Liver (tissue), 7 donors: ENCODE measurements at regions not wholly inside any gene's neighbourhood (a gene's known extent, or its start where the extent isn't known, plus 50 kb on each side); places are given as distances from the start of the nearest gene placed in this dataset.

ENCODE experiments used
- DNase-seq: peaks from one replicate; pipeline ENCODE4 v3.0.0-alpha.2; 2017; ENCODE audit warnings: low spot score
- H3K27ac ChIP-seq, 2 donors: one replicate each; pipeline ENCODE4 v1.7.0; 2013; ENCODE audit warnings: inconsistent platforms in 2 of 2, low read length in 2 of 2, control low read depth in 1 of 2, low read depth in 1 of 2, mild to moderate bottlenecking in 1 of 2
- H3K27me3 ChIP-seq, 4 donors: one replicate each; pipeline versions ENCODE4 v1.6.1 to v1.7.0; 2013; ENCODE audit warnings: low read length in 3 of 4, inconsistent platforms in 1 of 4, mild to moderate bottlenecking in 1 of 4, moderate library complexity in 1 of 4; ENCODE audit not compliant: control insufficient read depth in 4 of 4, insufficient read depth in 4 of 4
- H3K36me3 ChIP-seq, 4 donors: one replicate each; pipeline versions ENCODE4 v1.6.1 to v1.7.0; 2013; ENCODE audit warnings: low read length in 3 of 4, mild to moderate bottlenecking in 3 of 4, low read depth in 1 of 4, moderate library complexity in 1 of 4; ENCODE audit not compliant: control insufficient read depth in 4 of 4, insufficient read depth in 3 of 4
- H3K4me1 ChIP-seq, 4 donors: one replicate each; pipeline versions ENCODE4 v1.6.1 to v1.7.0; 2013; ENCODE audit warnings: low read length in 3 of 4, mild to moderate bottlenecking in 3 of 4, moderate library complexity in 1 of 4; ENCODE audit not compliant: control insufficient read depth in 4 of 4, insufficient read depth in 4 of 4
- H3K4me3 ChIP-seq, 3 donors: one replicate each; pipeline versions ENCODE4 v1.6.1 to v1.7.0; 2013; ENCODE audit warnings: low read length in 3 of 3, control low read depth in 1 of 3, low read depth in 1 of 3, mild to moderate bottlenecking in 1 of 3
- H3K9ac ChIP-seq, 2 donors: one replicate each; pipeline ENCODE4 v1.7.0; 2013; ENCODE audit warnings: low read length in 2 of 2, mild to moderate bottlenecking in 2 of 2, moderate library complexity in 2 of 2, control low read depth in 1 of 2, low read depth in 1 of 2
- H3K9me3 ChIP-seq, 4 donors: one replicate each; pipeline versions ENCODE4 v1.6.1 to v1.7.0; 2013; ENCODE audit warnings: low read length in 3 of 4; ENCODE audit not compliant: control insufficient read depth in 4 of 4
- ATF3 ChIP-seq: IDR thresholded peaks from 2 replicates; pipeline ENCODE4 v1.6.1; 2016; ENCODE audit warnings: antibody characterized with exemption
- EGR1 ChIP-seq, 2 donors: IDR thresholded peaks; 2 replicates each; pipeline ENCODE4 v1.6.1; 2016 to 2018; ENCODE audit warnings: antibody characterized with exemption in 2 of 2, low read depth in 2 of 2
- FOXA1 ChIP-seq: IDR thresholded peaks from 2 replicates; pipeline ENCODE4 v1.6.1; 2016; ENCODE audit warnings: antibody characterized with exemption
- GABPA ChIP-seq, 2 donors: IDR thresholded peaks in 1 of 2; conservative IDR thresholded peaks in 1 of 2; 2 replicates each; pipeline ENCODE4 v1.6.1; 2016; ENCODE audit warnings: antibody characterized with exemption in 2 of 2, mild to moderate bottlenecking in 1 of 2, moderate library complexity in 1 of 2
- HNF4A ChIP-seq, 2 donors: conservative IDR thresholded peaks; 2 replicates each; pipeline ENCODE4 v1.6.1; 2016; ENCODE audit warnings: antibody characterized with exemption in 2 of 2, mild to moderate bottlenecking in 2 of 2
- HNF4G ChIP-seq: IDR thresholded peaks from 2 replicates; pipeline ENCODE4 v1.6.1; 2016; ENCODE audit warnings: antibody characterized with exemption
- JUND ChIP-seq, 2 donors: IDR thresholded peaks; 2 replicates each; pipeline ENCODE4 v1.6.1; 2016; ENCODE audit warnings: antibody characterized with exemption in 2 of 2
- NR2F2 ChIP-seq: IDR thresholded peaks from 2 replicates; pipeline ENCODE4 v1.6.1; 2016; ENCODE audit warnings: antibody characterized with exemption
- RAD21 ChIP-seq, 2 donors: IDR thresholded peaks; 2 replicates each; pipeline ENCODE4 v1.6.1; 2016; ENCODE audit warnings: antibody characterized with exemption in 2 of 2, mild to moderate bottlenecking in 2 of 2
- SP1 ChIP-seq: IDR thresholded peaks from 2 replicates; pipeline ENCODE4 v1.6.1; 2018; ENCODE audit warnings: antibody characterized with exemption, mild to moderate bottlenecking
- TAF1 ChIP-seq: conservative IDR thresholded peaks from 2 replicates; pipeline ENCODE4 v1.6.1; 2016; ENCODE audit warnings: antibody characterized with exemption, mild to moderate bottlenecking
- YY1 ChIP-seq: IDR thresholded peaks from 2 replicates; pipeline ENCODE4 v1.6.1; 2016; ENCODE audit warnings: antibody characterized with exemption, mild to moderate bottlenecking
- ZBTB33 ChIP-seq: IDR thresholded peaks from 2 replicates; pipeline ENCODE4 v1.6.1; 2016; ENCODE audit warnings: antibody characterized with exemption
- WGBS: extraction: QIAGEN DNeasy Blood & Tissue Kit; methylation state at CpG from one replicate; pipeline ENCODE4 v1.1.7; 2013; 5-methylcytosine and 5-hydroxymethylcytosine counted together
- TF ChIP-seq, protein P1 (sequence below): IDR thresholded peaks from 2 replicates; pipeline ENCODE4 v1.6.1; 2016; ENCODE audit warnings: antibody characterized with exemption
- TF ChIP-seq, protein P2 (sequence below): IDR thresholded peaks from 2 replicates; pipeline ENCODE4 v1.6.1; 2016; ENCODE audit warnings: antibody characterized with exemption, mild to moderate bottlenecking
- donor health status: healthy.
- donor health status: healthy.
- donor health status: healthy.
- donor health status: healthy.

DNA sequence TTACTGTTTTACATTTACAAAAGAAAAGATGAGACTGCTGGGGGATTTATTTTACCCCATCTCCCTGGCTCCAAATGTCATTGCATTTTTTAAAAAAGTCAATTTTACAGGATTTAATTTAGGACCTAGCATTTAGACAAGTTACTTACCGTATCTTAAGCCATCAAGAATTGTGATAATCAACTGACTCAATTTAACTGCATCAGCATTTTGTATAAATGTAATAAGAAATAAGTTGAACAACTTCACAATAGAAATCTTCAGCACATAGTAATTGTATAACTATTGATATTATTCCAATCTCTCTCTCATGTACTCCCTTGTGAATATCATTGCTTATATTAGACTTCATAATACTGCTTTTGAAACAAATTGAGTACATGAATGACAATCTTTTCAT is 907.5 kb upstream of the SLC10A2 start:
- Histone ChIP-seq H3K4me1 (no peaks in the 10 kb centered on the region), H3K27me3 (no peaks in the 10 kb centered on the region), H3K4me3 (no peak overlapping the region), H3K36me3 (no peaks in the 10 kb centered on the region), H3K9me3 (no peaks in the 10 kb centered on the region), H3K9ac (no peak overlapping the region), H3K27ac (no peak overlapping the region)
- TF ChIP-seq, protein P1, sequence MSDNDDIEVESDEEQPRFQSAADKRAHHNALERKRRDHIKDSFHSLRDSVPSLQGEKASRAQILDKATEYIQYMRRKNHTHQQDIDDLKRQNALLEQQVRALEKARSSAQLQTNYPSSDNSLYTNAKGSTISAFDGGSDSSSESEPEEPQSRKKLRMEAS: no peak
- TF ChIP-seq RAD21 (IDR thresholded peaks at IDR 0.05) (no peak), JUND (IDR thresholded peaks at IDR 0.05) (no peak), TAF1 (no peak), FOXA1 (no peak), SP1 (no peak), GABPA (IDR thresholded peaks at IDR 0.05 in 1 of 2, conservative IDR thresholded peaks at IDR 0.05 in 1 of 2) (no peak), YY1 (no peak), NR2F2 (no peak)
- no peak for DNase-seq
- 62% methylated on average over 1 of the region's 1 CpG for WGBS

GRCh38 chr13:103969520-103970050 is 903.4 kb upstream of the SLC10A2 start:
- no peak for TF ChIP-seq EGR1 (IDR thresholded peaks at IDR 0.05; ENCODE audit: low read depth in 2 of 2)
- TF ChIP-seq TAF1: no peak
- no peak for TF ChIP-seq ZBTB33
- no peak for TF ChIP-seq RAD21 (IDR thresholded peaks at IDR 0.05)
- TF ChIP-seq, protein P2, sequence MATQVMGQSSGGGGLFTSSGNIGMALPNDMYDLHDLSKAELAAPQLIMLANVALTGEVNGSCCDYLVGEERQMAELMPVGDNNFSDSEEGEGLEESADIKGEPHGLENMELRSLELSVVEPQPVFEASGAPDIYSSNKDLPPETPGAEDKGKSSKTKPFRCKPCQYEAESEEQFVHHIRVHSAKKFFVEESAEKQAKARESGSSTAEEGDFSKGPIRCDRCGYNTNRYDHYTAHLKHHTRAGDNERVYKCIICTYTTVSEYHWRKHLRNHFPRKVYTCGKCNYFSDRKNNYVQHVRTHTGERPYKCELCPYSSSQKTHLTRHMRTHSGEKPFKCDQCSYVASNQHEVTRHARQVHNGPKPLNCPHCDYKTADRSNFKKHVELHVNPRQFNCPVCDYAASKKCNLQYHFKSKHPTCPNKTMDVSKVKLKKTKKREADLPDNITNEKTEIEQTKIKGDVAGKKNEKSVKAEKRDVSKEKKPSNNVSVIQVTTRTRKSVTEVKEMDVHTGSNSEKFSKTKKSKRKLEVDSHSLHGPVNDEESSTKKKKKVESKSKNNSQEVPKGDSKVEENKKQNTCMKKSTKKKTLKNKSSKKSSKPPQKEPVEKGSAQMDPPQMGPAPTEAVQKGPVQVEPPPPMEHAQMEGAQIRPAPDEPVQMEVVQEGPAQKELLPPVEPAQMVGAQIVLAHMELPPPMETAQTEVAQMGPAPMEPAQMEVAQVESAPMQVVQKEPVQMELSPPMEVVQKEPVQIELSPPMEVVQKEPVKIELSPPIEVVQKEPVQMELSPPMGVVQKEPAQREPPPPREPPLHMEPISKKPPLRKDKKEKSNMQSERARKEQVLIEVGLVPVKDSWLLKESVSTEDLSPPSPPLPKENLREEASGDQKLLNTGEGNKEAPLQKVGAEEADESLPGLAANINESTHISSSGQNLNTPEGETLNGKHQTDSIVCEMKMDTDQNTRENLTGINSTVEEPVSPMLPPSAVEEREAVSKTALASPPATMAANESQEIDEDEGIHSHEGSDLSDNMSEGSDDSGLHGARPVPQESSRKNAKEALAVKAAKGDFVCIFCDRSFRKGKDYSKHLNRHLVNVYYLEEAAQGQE: no peak
- Histone ChIP-seq H3K36me3 (no peaks in the 10 kb centered on the region), H3K9me3 (no peaks in the 10 kb centered on the region), H3K9ac (no peak overlapping the region), H3K27ac (no peak overlapping the region), H3K4me1 (no peaks in the 10 kb centered on the region), H3K27me3 (no peaks in the 10 kb centered on the region), H3K4me3 (no peak overlapping the region)
- 62% methylated on average over 4 of the region's 4 CpGs for WGBS
- no peak for DNase-seq

DNA sequence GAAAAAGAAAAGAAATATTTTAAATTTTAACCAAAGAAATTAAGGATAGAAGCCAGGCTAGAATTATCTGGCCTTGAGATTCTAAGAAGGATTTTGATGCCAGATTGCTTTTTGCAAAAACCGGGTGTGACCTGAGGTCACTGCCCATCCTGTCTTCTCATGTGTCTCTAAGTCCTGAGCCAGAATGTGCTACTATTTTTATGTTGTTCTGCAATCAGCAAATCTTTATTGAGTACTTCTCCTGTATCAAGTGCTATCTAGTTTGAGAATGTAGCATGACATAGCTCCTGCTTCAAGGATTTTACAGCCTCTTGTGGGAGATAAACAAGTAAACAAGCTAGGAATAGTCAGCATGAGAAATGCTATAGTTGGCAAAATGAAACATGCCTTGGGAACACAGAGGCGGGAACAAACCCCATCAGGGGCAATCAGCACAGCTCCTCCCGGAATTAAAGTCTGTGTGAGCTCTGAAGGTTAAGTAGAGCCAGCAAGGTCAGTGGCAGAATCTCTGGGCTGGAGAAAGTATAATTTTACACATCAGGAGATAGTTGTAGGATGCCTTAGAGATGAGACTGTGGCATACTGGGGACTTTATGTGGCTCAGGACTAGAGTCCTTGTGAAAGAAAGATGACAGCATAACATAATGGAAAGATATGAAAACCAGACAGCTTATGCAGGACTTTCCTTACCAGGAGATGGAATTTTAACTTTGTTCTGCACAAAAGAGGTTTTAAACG is 899.5 kb upstream of the SLC10A2 start:
- no peaks in the 10 kb centered on the region for H3K9me3 ChIP-seq
- TF ChIP-seq RAD21 (IDR thresholded peaks at IDR 0.05): no peak
- TF ChIP-seq HNF4G: no peak
- no peak for TF ChIP-seq SP1
- no peak for TF ChIP-seq HNF4A (conservative IDR thresholded peaks at IDR 0.05)
- TF ChIP-seq GABPA (IDR thresholded peaks at IDR 0.05 in 1 of 2, conservative IDR thresholded peaks at IDR 0.05 in 1 of 2): no peak
- no peak for TF ChIP-seq FOXA1
- TF ChIP-seq ATF3: no peak
- TF ChIP-seq, protein P1: no peak
- no peaks in the 10 kb centered on the region for H3K36me3 ChIP-seq
- no peak overlapping the region for H3K27ac ChIP-seq
- no peaks in the 10 kb centered on the region for H3K27me3 ChIP-seq
- no peak overlapping the region for H3K9ac ChIP-seq
- H3K4me3 ChIP-seq: no peak overlapping the region
- H3K4me1 ChIP-seq: no peaks in the 10 kb centered on the region
- no peak for DNase-seq
- WGBS: 54% methylated on average over 4 of the region's 4 CpGs
